HCT116 (cell line): ENCODE measurements at regions not wholly inside any gene's neighbourhood (a gene's known extent, or its start where the extent isn't known, plus 50 kb on each side); places are given as distances from the start of the nearest gene placed in this dataset.

Experiments
- ATAC-seq: fragments of 200-7000 bp; cut with Tn5 transposase; 2 replicates; pipeline ENCODE4 v1.9.1; 2020; ENCODE audit warnings: mild to moderate bottlenecking, moderate library complexity
- BruUV-seq: library from RNA; stranded (reverse); fragments of 400-500 nt; replicated peaks from 2 replicates; lab custom pipeline; 2021; lab: Mats Ljungman, UMichigan
- CTCF ChIA-PET: fragments of 300-600 bp; sonication (Branson Sonifier 250); formaldehyde crosslinking; loops from one replicate; lab custom pipeline; 2021; ENCODE audit warnings: antibody characterized with exemption; lab: Charles Lee
- POLR2A ChIA-PET: fragments of 300-600, 350-600 bp; sonication (Branson Sonifier 250); formaldehyde crosslinking; loops from one replicate; lab custom pipeline; 2021; ENCODE audit warnings: antibody characterized with exemption; lab: Charles Lee
- RAD21 ChIA-PET, 2 experiments: fragments of 300-600 bp; sonication (Branson Sonifier 250); formaldehyde crosslinking; loops; one replicate each; lab custom pipeline; 2023; ENCODE audit warnings: low total read pairs in 2 of 2; ENCODE audit not compliant: uncharacterized antibody in 2 of 2, unreplicated experiment in 2 of 2, low non-redundant PET in 1 of 2; lab: Charles Lee
- DNase-seq: peaks from one replicate; pipeline ENCODE4 v3.0.0-alpha.2; 2010; ENCODE audit warnings: low read depth, low spot score
- H2AFZ ChIP-seq: fragments of 200-600 bp; shearing (Covaris generic), sonication (generic); 2 replicates; pipeline ENCODE4 v1.6.1; 2017; ENCODE audit warnings: low read depth, mixed run types, mixed read lengths, antibody characterized with exemption, low read length; ENCODE audit not compliant: poor library complexity, severe bottlenecking
- H3K27ac ChIP-seq: 2 replicates; pipeline ENCODE4 v1.5.1; 2012; ENCODE audit warnings: low read depth, low read length
- H3K27me3 ChIP-seq: fragments of 200-600 bp; sonication (generic); 2 replicates; pipeline ENCODE4 v1.6.1; 2016; ENCODE audit warnings: mixed run types, low read length, mixed read lengths; ENCODE audit not compliant: insufficient read depth
- H3K36me3 ChIP-seq, 2 experiments: fragments of 200-500 bp in 1 of 2; fragments of 200-600 bp in 1 of 2; sonication (Bioruptor generic) in 1 of 2; sonication (generic) in 1 of 2; 2 replicates each; pipeline versions ENCODE4 v1.5.1 to v1.6.1; 2014 to 2016; ENCODE audit warnings: low read length in 2 of 2, inconsistent platforms in 1 of 2, mixed read lengths in 1 of 2, mixed run types in 1 of 2; ENCODE audit not compliant: insufficient read depth in 2 of 2, control insufficient read depth in 1 of 2
- H3K4me1 ChIP-seq, 2 experiments: fragments of 200-600 bp in 1 of 2; sonication (generic) in 1 of 2; 2 replicates each; pipeline versions ENCODE4 v1.5.1 to v1.6.1; 2012 to 2017; ENCODE audit warnings: low read length in 2 of 2, inconsistent platforms in 1 of 2, mild to moderate bottlenecking in 1 of 2, mixed read lengths in 1 of 2, mixed run types in 1 of 2, moderate library complexity in 1 of 2; ENCODE audit not compliant: insufficient read depth in 2 of 2, control insufficient read depth in 1 of 2
- H3K4me2 ChIP-seq: fragments of 200-600 bp; sonication (generic); 2 replicates; pipeline ENCODE4 v1.6.1; 2017; ENCODE audit warnings: mixed run types, low read length, mixed read lengths
- H3K4me3 ChIP-seq, 2 experiments: fragments of 200-600 bp in 1 of 2; sonication (generic) in 1 of 2; replicated peaks in 1 of 2; 2 replicates each; pipeline ENCODE4 v1.5.1; 2011 to 2016; ENCODE audit warnings: low read length in 2 of 2, control low read depth in 1 of 2, low read depth in 1 of 2, mild to moderate bottlenecking in 1 of 2, mixed read lengths in 1 of 2, mixed run types in 1 of 2
- H3K79me2 ChIP-seq: fragments of 200-600 bp; sonication (generic); 2 replicates; pipeline ENCODE4 v1.6.1; 2017; ENCODE audit warnings: mild to moderate bottlenecking, mixed run types, low read length, moderate library complexity, mixed read lengths; ENCODE audit not compliant: insufficient read depth
- H3K9ac ChIP-seq: fragments of 200-600 bp; sonication (generic); 2 replicates; pipeline ENCODE4 v1.6.1; 2016; ENCODE audit warnings: low read length, mixed read lengths
- H3K9me2 ChIP-seq: fragments of 200-600 bp; sonication (generic), shearing (Covaris generic); 2 replicates; pipeline ENCODE4 v1.6.1; 2017; ENCODE audit warnings: mixed run types, mild to moderate bottlenecking, moderate library complexity; ENCODE audit not compliant: insufficient read depth
- H3K9me3 ChIP-seq, 2 experiments: fragments of 200-500 bp in 1 of 2; fragments of 200-600 bp in 1 of 2; sonication (Bioruptor generic) in 1 of 2; sonication (generic) in 1 of 2; 2 replicates each; pipeline ENCODE4 v1.6.1; 2014 to 2017; ENCODE audit warnings: low read length in 2 of 2, mixed read lengths in 2 of 2, inconsistent platforms in 1 of 2, low read depth in 1 of 2, mild to moderate bottlenecking in 1 of 2, mixed run types in 1 of 2, moderate library complexity in 1 of 2; ENCODE audit not compliant: control insufficient read depth in 1 of 2, insufficient read depth in 1 of 2
- H4K20me1 ChIP-seq: fragments of 200-600 bp; sonication (generic), shearing (Covaris generic); 2 replicates; pipeline ENCODE4 v1.6.1; 2017; ENCODE audit warnings: mixed run types, mild to moderate bottlenecking, moderate library complexity; ENCODE audit not compliant: insufficient read depth
- ATF3 ChIP-seq: IDR thresholded peaks from 2 replicates; pipeline ENCODE4 v1.6.1; 2012
- CBX3 ChIP-seq: IDR thresholded peaks from 2 replicates; pipeline ENCODE4 v1.6.1; 2012; ENCODE audit warnings: low read depth
- CEBPB ChIP-seq: IDR thresholded peaks from 2 replicates; pipeline ENCODE4 v1.6.1; 2012; ENCODE audit warnings: low read depth
- CTCF ChIP-seq, 3 experiments: fragments of 200-600 bp in 1 of 3; sonication (generic) in 1 of 3; IDR thresholded peaks in 2 of 3; conservative IDR thresholded peaks in 1 of 3; 2 replicates each; pipeline ENCODE4 v1.5.1; 2012 to 2017; ENCODE audit warnings: low read depth in 2 of 3, low read length in 2 of 3, antibody characterized with exemption in 1 of 3, borderline replicate concordance in 1 of 3, control low read depth in 1 of 3, mild to moderate bottlenecking in 1 of 3, mixed read lengths in 1 of 3, mixed run types in 1 of 3, moderate library complexity in 1 of 3; ENCODE audit not compliant: insufficient read depth in 1 of 3
- EGR1 ChIP-seq: IDR thresholded peaks from 2 replicates; pipeline ENCODE4 v1.6.1; 2012; ENCODE audit warnings: low read depth
- ELF1 ChIP-seq: IDR thresholded peaks from 2 replicates; pipeline ENCODE4 v1.6.1; 2012; ENCODE audit warnings: low read depth, borderline replicate concordance
- EZH2 ChIP-seq: fragments of 200-600 bp; sonication (generic); IDR thresholded peaks from 2 replicates; pipeline ENCODE4 v1.6.1; 2017; ENCODE audit warnings: antibody characterized with exemption, mixed run types
- EZH2phosphoT487 ChIP-seq: fragments of 200-600 bp; IDR thresholded peaks from 2 replicates; pipeline ENCODE4 v1.6.1; 2018; ENCODE audit warnings: antibody characterized with exemption, borderline replicate concordance
- FOSL1 ChIP-seq: IDR thresholded peaks from 2 replicates; pipeline ENCODE4 v1.6.1; 2012; ENCODE audit warnings: low read depth
- JUND ChIP-seq: IDR thresholded peaks from 2 replicates; pipeline ENCODE4 v1.6.1; 2012
- MAX ChIP-seq: IDR thresholded peaks from 2 replicates; pipeline ENCODE4 v1.6.1; 2012
- POLR2AphosphoS5 ChIP-seq: IDR thresholded peaks from 2 replicates; pipeline ENCODE4 v1.6.1; 2011; ENCODE audit warnings: mild to moderate bottlenecking, low read depth, low read length, moderate library complexity
- RAD21 ChIP-seq: IDR thresholded peaks from 2 replicates; pipeline ENCODE4 v1.6.1; 2012; ENCODE audit warnings: low read depth, mild to moderate bottlenecking
- SP1 ChIP-seq: IDR thresholded peaks from 2 replicates; pipeline ENCODE4 v1.6.1; 2012; ENCODE audit warnings: low read depth
- SRF ChIP-seq: IDR thresholded peaks from 2 replicates; pipeline ENCODE4 v1.6.1; 2012; ENCODE audit warnings: low read depth
- TCF7L2 ChIP-seq: IDR thresholded peaks from 2 replicates; pipeline ENCODE4 v1.7.0; 2011; ENCODE audit warnings: borderline replicate concordance, inconsistent platforms; ENCODE audit not compliant: insufficient read depth, insufficient read length; ENCODE audit errors: extremely low read depth
- ZFX ChIP-seq: fragments of 450-650 bp; IDR thresholded peaks from 2 replicates; pipeline ENCODE4 v1.6.1; 2017
- ZNF274 ChIP-seq: fragments of 200-500 bp; sonication (Bioruptor generic); IDR thresholded peaks from 2 replicates; pipeline ENCODE4 v1.6.1; 2014; ENCODE audit warnings: mild to moderate bottlenecking, low read depth, low read length, inconsistent platforms
- intact Hi-C: fragments of 100-400 bp; cut with micrococcal nuclease; formaldehyde crosslinking; loops from 2 replicates; pipeline ENCODE4 v1.10.0; 2022

GRCh38 chr6:40160826-40161225, 226.6 kb upstream of the MOCS1 start:
- ATAC-seq (no peak), DNase-seq (no peak)
- no peaks in the 10 kb centered on the region for H3K9me3 ChIP-seq
- H3K36me3 ChIP-seq = no peaks in the 10 kb centered on the region
- CTCF ChIA-PET = no interaction called here
- no peaks in the 10 kb centered on the region for H3K9me2 ChIP-seq
- no peak overlapping the region for H3K27ac ChIP-seq
- intact Hi-C loops = no loop called here
- RAD21 ChIA-PET = no interaction called here
- no peaks in the 10 kb centered on the region for H3K4me1 ChIP-seq
- no TSS peak for BruUV-seq
- no peak overlapping the region for H2AFZ ChIP-seq
- H3K4me3 ChIP-seq = no peak overlapping the region
- no peak overlapping the region for H3K9ac ChIP-seq
- no peaks in the 10 kb centered on the region for H4K20me1 ChIP-seq
- H3K79me2 ChIP-seq = no peaks in the 10 kb centered on the region
- H3K27me3 ChIP-seq = peaks cover 6% of the 10 kb centered on the region; the same call in 1 of the 2 replicates
- no peak overlapping the region for H3K4me2 ChIP-seq
- POLR2A ChIA-PET = no interaction called here
- TF ChIP-seq EGR1 (no peak), CEBPB (no peak), SP1 (no peak), POLR2AphosphoS5 (no peak), ZFX (no peak), JUND (no peak), MAX (no peak), FOSL1 (no peak), CTCF (IDR thresholded peaks at IDR 0.05 in 2 of 3, conservative IDR thresholded peaks at IDR 0.05 in 1 of 3; ENCODE audit: borderline replicate concordance in 1 of 3, insufficient read depth in 1 of 3, low read depth in 2 of 3, low read length in 2 of 3) (no peak), ELF1 (no peak), EZH2phosphoT487 (no peak), SRF (no peak), ATF3 (no peak), EZH2 (no peak), CBX3 (no peak), TCF7L2 (no peak), RAD21 (no peak), ZNF274 (no peak)
